ENCODE measurements at regions not wholly inside any gene's neighbourhood (a gene's known extent, or its start where the extent isn't known, plus 50 kb on each side); places are given as distances from the start of the nearest gene placed in this dataset.

DNA sequence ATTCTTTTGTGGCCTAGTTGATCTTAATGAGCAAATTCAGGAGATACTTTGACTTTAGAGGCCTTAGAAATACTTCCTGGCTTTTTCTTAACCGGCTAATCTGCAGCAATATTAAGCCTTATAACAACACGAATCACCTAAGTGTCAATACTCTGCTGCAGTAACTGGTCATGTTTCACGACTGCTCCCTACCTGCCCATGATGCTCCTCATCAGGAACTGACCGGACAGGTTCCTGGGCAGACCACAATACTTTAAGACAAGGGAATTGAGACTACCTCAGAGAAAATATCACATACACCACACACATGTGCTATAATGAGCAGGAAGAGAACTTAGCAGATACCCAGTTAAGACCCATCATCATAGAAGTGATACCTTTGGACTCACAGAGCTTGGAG lies 211.9 kb upstream of the BMP4 start:
- no peak for TF ChIP-seq EP300 (IDR thresholded peaks at IDR 0.05)
- no peak for TF ChIP-seq CTCF (IDR thresholded peaks at IDR 0.05)
- no peak for TF ChIP-seq POLR2A (IDR thresholded peaks at IDR 0.05)
- TF ChIP-seq POLR2AphosphoS5 (IDR thresholded peaks at IDR 0.05) = no peak
